ENCODE measurements at regions not wholly inside any gene's neighbourhood (a gene's known extent, or its start where the extent isn't known, plus 50 kb on each side); places are given as distances from the start of the nearest gene placed in this dataset.
"Not testable (repeated sequence)": the region's sequence is repeated elsewhere in the genome, so short reads cannot be mapped to it uniquely, and the experiment has no call there.

GRCh38 chr12:131295559-131295958 is 341.9 kb downstream of the ADGRD1 start:
- not testable (repeated sequence) for H3K4me1 ChIP-seq (ENCODE audit: control insufficient read depth in 3 of 3, insufficient read depth in 3 of 3, low read length in 3 of 3); H3K27me3 ChIP-seq (ENCODE audit: control insufficient read depth in 3 of 3, insufficient read depth in 3 of 3, low read length in 3 of 3); H3K4me3 ChIP-seq (ENCODE audit: low read length in 3 of 3); H3K9me3 ChIP-seq (ENCODE audit: control insufficient read depth in 3 of 3, low read length in 3 of 3); H3K27ac ChIP-seq (ENCODE audit: low read depth, low read length); H3K9ac ChIP-seq (ENCODE audit: low read depth in 1 of 3, low read length in 3 of 3); H3K36me3 ChIP-seq (ENCODE audit: control insufficient read depth in 3 of 3, insufficient read depth in 3 of 3, low read length in 3 of 3)

GRCh38 chr12:131296136-131296535 is 342.4 kb downstream of the ADGRD1 start:
- not testable (repeated sequence) for H3K4me1 ChIP-seq (ENCODE audit: control insufficient read depth in 3 of 3, insufficient read depth in 3 of 3, low read length in 3 of 3); H3K27me3 ChIP-seq (ENCODE audit: control insufficient read depth in 3 of 3, insufficient read depth in 3 of 3, low read length in 3 of 3); H3K4me3 ChIP-seq (ENCODE audit: low read length in 3 of 3); H3K9ac ChIP-seq (ENCODE audit: low read depth in 1 of 3, low read length in 3 of 3); H3K9me3 ChIP-seq (ENCODE audit: control insufficient read depth in 3 of 3, low read length in 3 of 3); H3K27ac ChIP-seq (ENCODE audit: low read depth, low read length); H3K36me3 ChIP-seq (ENCODE audit: control insufficient read depth in 3 of 3, insufficient read depth in 3 of 3, low read length in 3 of 3)

- not testable (repeated sequence) for H3K27ac ChIP-seq (ENCODE audit: low read depth, low read length); H3K4me3 ChIP-seq (ENCODE audit: low read length in 3 of 3); H3K9me3 ChIP-seq (ENCODE audit: control insufficient read depth in 3 of 3, low read length in 3 of 3); H3K4me1 ChIP-seq (ENCODE audit: control insufficient read depth in 3 of 3, insufficient read depth in 3 of 3, low read length in 3 of 3); H3K9ac ChIP-seq (ENCODE audit: low read depth in 1 of 3, low read length in 3 of 3); H3K36me3 ChIP-seq (ENCODE audit: control insufficient read depth in 3 of 3, insufficient read depth in 3 of 3, low read length in 3 of 3); H3K27me3 ChIP-seq (ENCODE audit: control insufficient read depth in 3 of 3, insufficient read depth in 3 of 3, low read length in 3 of 3)
Measured at GRCh38 chr12:131296651-131297050, 342.9 kb downstream of the ADGRD1 start.

GRCh38 chr12:131298526-131299369 is 345.0 kb downstream of the ADGRD1 start:
- not testable (repeated sequence) for H3K27ac ChIP-seq (ENCODE audit: low read depth, low read length); H3K4me3 ChIP-seq (ENCODE audit: low read length in 3 of 3); H3K4me1 ChIP-seq (ENCODE audit: control insufficient read depth in 3 of 3, insufficient read depth in 3 of 3, low read length in 3 of 3); H3K9me3 ChIP-seq (ENCODE audit: control insufficient read depth in 3 of 3, low read length in 3 of 3); H3K27me3 ChIP-seq (ENCODE audit: control insufficient read depth in 3 of 3, insufficient read depth in 3 of 3, low read length in 3 of 3); H3K36me3 ChIP-seq (ENCODE audit: control insufficient read depth in 3 of 3, insufficient read depth in 3 of 3, low read length in 3 of 3); H3K9ac ChIP-seq (ENCODE audit: low read depth in 1 of 3, low read length in 3 of 3)

- H3K9me3 ChIP-seq (ENCODE audit: control insufficient read depth in 3 of 3, low read length in 3 of 3); H3K4me3 ChIP-seq (ENCODE audit: low read length in 3 of 3); H3K27me3 ChIP-seq (ENCODE audit: control insufficient read depth in 3 of 3, insufficient read depth in 3 of 3, low read length in 3 of 3); H3K9ac ChIP-seq (ENCODE audit: low read depth in 1 of 3, low read length in 3 of 3); H3K27ac ChIP-seq (ENCODE audit: low read depth, low read length); H3K4me1 ChIP-seq (ENCODE audit: control insufficient read depth in 3 of 3, insufficient read depth in 3 of 3, low read length in 3 of 3); H3K36me3 ChIP-seq (ENCODE audit: control insufficient read depth in 3 of 3, insufficient read depth in 3 of 3, low read length in 3 of 3): not testable (repeated sequence)
Measured at GRCh38 chr12:131299370-131299701, 345.6 kb downstream of the ADGRD1 start.

GRCh38 chr12:131303576-131303975 is 349.9 kb downstream of the ADGRD1 start:
- not testable (repeated sequence) for H3K27me3 ChIP-seq (ENCODE audit: control insufficient read depth in 3 of 3, insufficient read depth in 3 of 3, low read length in 3 of 3); H3K36me3 ChIP-seq (ENCODE audit: control insufficient read depth in 3 of 3, insufficient read depth in 3 of 3, low read length in 3 of 3); H3K4me1 ChIP-seq (ENCODE audit: control insufficient read depth in 3 of 3, insufficient read depth in 3 of 3, low read length in 3 of 3); H3K9me3 ChIP-seq (ENCODE audit: control insufficient read depth in 3 of 3, low read length in 3 of 3); H3K27ac ChIP-seq (ENCODE audit: low read depth, low read length); H3K4me3 ChIP-seq (ENCODE audit: low read length in 3 of 3); H3K9ac ChIP-seq (ENCODE audit: low read depth in 1 of 3, low read length in 3 of 3)

- not testable (repeated sequence) for H3K4me3 ChIP-seq (ENCODE audit: low read length in 3 of 3); H3K27ac ChIP-seq (ENCODE audit: low read depth, low read length); H3K36me3 ChIP-seq (ENCODE audit: control insufficient read depth in 3 of 3, insufficient read depth in 3 of 3, low read length in 3 of 3); H3K9ac ChIP-seq (ENCODE audit: low read depth in 1 of 3, low read length in 3 of 3); H3K4me1 ChIP-seq (ENCODE audit: control insufficient read depth in 3 of 3, insufficient read depth in 3 of 3, low read length in 3 of 3); H3K9me3 ChIP-seq (ENCODE audit: control insufficient read depth in 3 of 3, low read length in 3 of 3); H3K27me3 ChIP-seq (ENCODE audit: control insufficient read depth in 3 of 3, insufficient read depth in 3 of 3, low read length in 3 of 3)
Measured at GRCh38 chr12:131304642-131305041, 350.9 kb downstream of the ADGRD1 start.

GRCh38 chr12:131309700-131310099 is 356.0 kb downstream of the ADGRD1 start:
- Histone ChIP-seq H3K4me3 (ENCODE audit: low read length in 3 of 3) (no peak overlapping the region), H3K27ac (ENCODE audit: low read depth, low read length) (no peak overlapping the region), H3K27me3 (ENCODE audit: control insufficient read depth in 3 of 3, insufficient read depth in 3 of 3, low read length in 3 of 3) (peaks cover 10 to 14% (median 13%) of the 10 kb centered on the region in 3 donors), H3K36me3 (ENCODE audit: control insufficient read depth in 3 of 3, insufficient read depth in 3 of 3, low read length in 3 of 3) (no peaks in the 10 kb centered on the region), H3K9ac (ENCODE audit: low read depth in 1 of 3, low read length in 3 of 3) (no peak overlapping the region), H3K4me1 (ENCODE audit: control insufficient read depth in 3 of 3, insufficient read depth in 3 of 3, low read length in 3 of 3) (no peaks in the 10 kb centered on the region), H3K9me3 (ENCODE audit: control insufficient read depth in 3 of 3, low read length in 3 of 3) (peaks cover 0 to 2% (median 0%) of the 10 kb centered on the region in 3 donors)

GRCh38 chr12:131310227-131310969 is 356.7 kb downstream of the ADGRD1 start:
- not testable (repeated sequence) for H3K4me1 ChIP-seq (ENCODE audit: control insufficient read depth in 3 of 3, insufficient read depth in 3 of 3, low read length in 3 of 3); H3K36me3 ChIP-seq (ENCODE audit: control insufficient read depth in 3 of 3, insufficient read depth in 3 of 3, low read length in 3 of 3); H3K9me3 ChIP-seq (ENCODE audit: control insufficient read depth in 3 of 3, low read length in 3 of 3); H3K27ac ChIP-seq (ENCODE audit: low read depth, low read length); H3K4me3 ChIP-seq (ENCODE audit: low read length in 3 of 3); H3K9ac ChIP-seq (ENCODE audit: low read depth in 1 of 3, low read length in 3 of 3)
- peaks cover 10 to 17% (median 13%) of the 10 kb centered on the region in 3 donors for H3K27me3 ChIP-seq (ENCODE audit: control insufficient read depth in 3 of 3, insufficient read depth in 3 of 3, low read length in 3 of 3)

- not testable (repeated sequence) for H3K9ac ChIP-seq (ENCODE audit: low read depth in 1 of 3, low read length in 3 of 3); H3K36me3 ChIP-seq (ENCODE audit: control insufficient read depth in 3 of 3, insufficient read depth in 3 of 3, low read length in 3 of 3); H3K4me1 ChIP-seq (ENCODE audit: control insufficient read depth in 3 of 3, insufficient read depth in 3 of 3, low read length in 3 of 3); H3K9me3 ChIP-seq (ENCODE audit: control insufficient read depth in 3 of 3, low read length in 3 of 3); H3K4me3 ChIP-seq (ENCODE audit: low read length in 3 of 3); H3K27ac ChIP-seq (ENCODE audit: low read depth, low read length)
- H3K27me3 ChIP-seq (ENCODE audit: control insufficient read depth in 3 of 3, insufficient read depth in 3 of 3, low read length in 3 of 3): peaks cover 10 to 24% (median 13%) of the 10 kb centered on the region in 3 donors
Measured at GRCh38 chr12:131311279-131311722, 357.6 kb downstream of the ADGRD1 start.

All from skeletal muscle tissue (tissue), 3 donors.